H1 (cell line): ENCODE measurements at regions not wholly inside any gene's neighbourhood (a gene's known extent, or its start where the extent isn't known, plus 50 kb on each side); places are given as distances from the start of the nearest gene placed in this dataset.

Experiments
- BACH1 ChIP-seq: IDR thresholded peaks from 2 replicates; pipeline ENCODE4 v1.6.1; 2012; ENCODE audit warnings: low read length, improper control_type of control experiment
- BRCA1 ChIP-seq: IDR thresholded peaks from 2 replicates; pipeline ENCODE4 v1.6.1; 2012; ENCODE audit warnings: low read depth, low read length, improper control_type of control experiment
- GTF2F1 ChIP-seq: IDR thresholded peaks from 2 replicates; pipeline ENCODE4 v1.6.1; 2012; ENCODE audit warnings: low read depth, low read length, improper control_type of control experiment, borderline replicate concordance
- JUN ChIP-seq: IDR thresholded peaks from 2 replicates; pipeline ENCODE4 v1.6.1; 2011; ENCODE audit warnings: low read depth, mild to moderate bottlenecking, improper control_type of control experiment, low read length
- PHF8 ChIP-seq: fragments of 200-600 bp; sonication (generic); conservative IDR thresholded peaks from 2 replicates; pipeline ENCODE4 v1.7.1; 2012; ENCODE audit warnings: low read depth, mild to moderate bottlenecking, inconsistent platforms, low read length, moderate library complexity
- TF ChIP-seq, protein P1 (sequence below), 3 experiments: IDR thresholded peaks; 1 replicate in 2 of 3; 2 replicates in 1 of 3; pipeline versions ENCODE4 v1.5.1 to v1.6.1; 2011; ENCODE audit warnings: low read length in 3 of 3, mild to moderate bottlenecking in 3 of 3, inconsistent platforms in 2 of 3, low read depth in 1 of 3, moderate library complexity in 1 of 3; ENCODE audit not compliant: insufficient read depth in 1 of 3; ENCODE audit errors: control extremely low read depth in 1 of 3

DNA sequence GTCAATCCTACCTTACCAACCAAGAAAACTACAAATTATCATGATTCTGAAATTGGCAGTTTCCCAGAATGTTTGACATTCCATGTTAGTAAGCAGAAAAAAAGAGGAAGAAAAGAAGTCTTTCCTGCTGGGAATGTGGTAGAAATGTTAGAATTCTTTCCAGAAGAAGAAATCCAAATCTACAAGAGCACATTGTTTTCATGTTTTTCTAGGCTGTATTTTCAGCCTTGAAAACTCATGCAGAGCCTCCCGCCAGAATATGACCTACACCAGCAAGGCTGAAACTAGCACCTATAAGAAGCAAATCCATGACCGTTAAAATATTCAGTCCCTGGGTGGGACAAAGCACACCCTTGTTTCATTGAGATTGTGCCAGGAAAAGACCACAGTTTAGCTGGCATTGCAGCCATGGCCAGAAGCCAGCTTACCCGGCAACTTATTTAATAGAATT lies 259.4 kb downstream of the GJA1 start:
- TF ChIP-seq, protein P1, sequence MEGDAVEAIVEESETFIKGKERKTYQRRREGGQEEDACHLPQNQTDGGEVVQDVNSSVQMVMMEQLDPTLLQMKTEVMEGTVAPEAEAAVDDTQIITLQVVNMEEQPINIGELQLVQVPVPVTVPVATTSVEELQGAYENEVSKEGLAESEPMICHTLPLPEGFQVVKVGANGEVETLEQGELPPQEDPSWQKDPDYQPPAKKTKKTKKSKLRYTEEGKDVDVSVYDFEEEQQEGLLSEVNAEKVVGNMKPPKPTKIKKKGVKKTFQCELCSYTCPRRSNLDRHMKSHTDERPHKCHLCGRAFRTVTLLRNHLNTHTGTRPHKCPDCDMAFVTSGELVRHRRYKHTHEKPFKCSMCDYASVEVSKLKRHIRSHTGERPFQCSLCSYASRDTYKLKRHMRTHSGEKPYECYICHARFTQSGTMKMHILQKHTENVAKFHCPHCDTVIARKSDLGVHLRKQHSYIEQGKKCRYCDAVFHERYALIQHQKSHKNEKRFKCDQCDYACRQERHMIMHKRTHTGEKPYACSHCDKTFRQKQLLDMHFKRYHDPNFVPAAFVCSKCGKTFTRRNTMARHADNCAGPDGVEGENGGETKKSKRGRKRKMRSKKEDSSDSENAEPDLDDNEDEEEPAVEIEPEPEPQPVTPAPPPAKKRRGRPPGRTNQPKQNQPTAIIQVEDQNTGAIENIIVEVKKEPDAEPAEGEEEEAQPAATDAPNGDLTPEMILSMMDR (IDR thresholded peaks at IDR 0.05; ENCODE audit: control extremely low read depth in 1 of 3, insufficient read depth in 1 of 3, low read depth in 1 of 3, low read length in 3 of 3) = no peak
- TF ChIP-seq BACH1 (no peak), GTF2F1 (no peak), PHF8 (no peak), BRCA1 (no peak), JUN (no peak)
